ENCODE measurements at regions not wholly inside any gene's neighbourhood (a gene's known extent, or its start where the extent isn't known, plus 50 kb on each side); places are given as distances from the start of the nearest gene placed in this dataset.

DNA sequence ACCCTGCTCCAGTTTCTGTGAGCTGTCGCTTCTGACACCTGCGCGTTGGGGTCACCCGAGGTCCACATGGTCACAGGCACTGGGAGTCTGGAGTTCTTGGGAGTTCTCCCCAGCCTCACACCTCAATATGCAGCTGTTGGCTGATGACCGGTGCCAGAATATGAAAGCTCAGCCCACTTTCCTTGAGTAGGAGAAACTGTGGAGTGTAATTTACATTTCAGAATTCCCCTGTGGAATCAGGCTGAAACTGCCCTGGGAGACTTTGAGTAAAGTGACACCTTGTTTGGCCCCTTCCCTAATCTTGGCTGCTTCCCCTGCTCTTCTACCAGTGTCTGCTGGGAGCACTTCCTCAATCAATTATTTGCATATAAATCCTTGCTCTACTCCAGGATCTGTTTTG, 255.9 kb downstream of the NFKBIZ start:
- ChIA-PET POLR2A (no interaction called here), CTCF (no interaction called here)
- H3K9me3 Mint-ChIP-seq (ENCODE audit: insufficient read depth): peaks cover 2% of the 10 kb centered on the region
- H3K27me3 Mint-ChIP-seq: no peaks in the 10 kb centered on the region
- Histone ChIP-seq H3K4me3 (ENCODE audit: control extremely low read depth in 1 of 5, extremely low read depth in 1 of 5, insufficient read depth in 1 of 5, low read depth in 2 of 5, low read length in 4 of 5) (no peak overlapping the region), H3K79me2 (ENCODE audit: control insufficient read depth, insufficient read depth, low read length) (no peaks in the 10 kb centered on the region), H4K20me1 (ENCODE audit: control insufficient read depth, insufficient read depth, low read length, poor library complexity, severe bottlenecking) (no peaks in the 10 kb centered on the region), H2AFZ (ENCODE audit: insufficient read depth, low read depth, low read length, poor library complexity, severe bottlenecking) (no peak overlapping the region), H3K27me3 (replicated peaks in 1 of 4; ENCODE audit: control extremely low read depth in 1 of 4, control insufficient read depth in 3 of 4, insufficient read depth in 4 of 4, low read length in 3 of 4) (no peaks in the 10 kb centered on the region), H3K4me2 (replicated peaks; ENCODE audit: low read depth, low read length, poor library complexity, severe bottlenecking) (no peak overlapping the region), H3K36me3 (replicated peaks in 1 of 2; ENCODE audit: control extremely low read depth in 1 of 2, control insufficient read depth in 1 of 2, extremely low read depth in 1 of 2, insufficient read depth in 2 of 2, low read length in 1 of 2) (no peaks in the 10 kb centered on the region), H3K27ac (ENCODE audit: low read length in 2 of 2) (no peak overlapping the region), H3K4me1 (ENCODE audit: control insufficient read depth in 2 of 2, insufficient read depth in 2 of 2, low read length in 2 of 2) (no peaks in the 10 kb centered on the region), H3K9me3 (ENCODE audit: control extremely low read depth in 1 of 3, control insufficient read depth in 2 of 3, insufficient read depth in 1 of 3, low read length in 2 of 3) (peaks cover 0 to 12% (median 1%) of the 10 kb centered on the region in 3 donors), H3K9ac (ENCODE audit: low read length) (no peak overlapping the region)
- H3K27ac Mint-ChIP-seq: no peak overlapping the region
- H3K4me3 Mint-ChIP-seq: no peak overlapping the region
- DNase-seq (no peak), ATAC-seq (ENCODE audit: low read depth) (no peak)
- H3K4me1 Mint-ChIP-seq: no peaks in the 10 kb centered on the region
- 100% methylated on average over 2 of the region's 5 CpGs for WGBS (ENCODE audit: insufficient coverage)
- TF ChIP-seq EZH2 (IDR thresholded peaks at IDR 0.05; ENCODE audit: borderline replicate concordance, insufficient read depth, low read depth, low read length, poor library complexity, severe bottlenecking): no peak
- TF ChIP-seq, protein P1, sequence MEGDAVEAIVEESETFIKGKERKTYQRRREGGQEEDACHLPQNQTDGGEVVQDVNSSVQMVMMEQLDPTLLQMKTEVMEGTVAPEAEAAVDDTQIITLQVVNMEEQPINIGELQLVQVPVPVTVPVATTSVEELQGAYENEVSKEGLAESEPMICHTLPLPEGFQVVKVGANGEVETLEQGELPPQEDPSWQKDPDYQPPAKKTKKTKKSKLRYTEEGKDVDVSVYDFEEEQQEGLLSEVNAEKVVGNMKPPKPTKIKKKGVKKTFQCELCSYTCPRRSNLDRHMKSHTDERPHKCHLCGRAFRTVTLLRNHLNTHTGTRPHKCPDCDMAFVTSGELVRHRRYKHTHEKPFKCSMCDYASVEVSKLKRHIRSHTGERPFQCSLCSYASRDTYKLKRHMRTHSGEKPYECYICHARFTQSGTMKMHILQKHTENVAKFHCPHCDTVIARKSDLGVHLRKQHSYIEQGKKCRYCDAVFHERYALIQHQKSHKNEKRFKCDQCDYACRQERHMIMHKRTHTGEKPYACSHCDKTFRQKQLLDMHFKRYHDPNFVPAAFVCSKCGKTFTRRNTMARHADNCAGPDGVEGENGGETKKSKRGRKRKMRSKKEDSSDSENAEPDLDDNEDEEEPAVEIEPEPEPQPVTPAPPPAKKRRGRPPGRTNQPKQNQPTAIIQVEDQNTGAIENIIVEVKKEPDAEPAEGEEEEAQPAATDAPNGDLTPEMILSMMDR (IDR thresholded peaks at IDR 0.05): no peak
- intact Hi-C loops (cut with micrococcal nuclease): no loop called here

DNA sequence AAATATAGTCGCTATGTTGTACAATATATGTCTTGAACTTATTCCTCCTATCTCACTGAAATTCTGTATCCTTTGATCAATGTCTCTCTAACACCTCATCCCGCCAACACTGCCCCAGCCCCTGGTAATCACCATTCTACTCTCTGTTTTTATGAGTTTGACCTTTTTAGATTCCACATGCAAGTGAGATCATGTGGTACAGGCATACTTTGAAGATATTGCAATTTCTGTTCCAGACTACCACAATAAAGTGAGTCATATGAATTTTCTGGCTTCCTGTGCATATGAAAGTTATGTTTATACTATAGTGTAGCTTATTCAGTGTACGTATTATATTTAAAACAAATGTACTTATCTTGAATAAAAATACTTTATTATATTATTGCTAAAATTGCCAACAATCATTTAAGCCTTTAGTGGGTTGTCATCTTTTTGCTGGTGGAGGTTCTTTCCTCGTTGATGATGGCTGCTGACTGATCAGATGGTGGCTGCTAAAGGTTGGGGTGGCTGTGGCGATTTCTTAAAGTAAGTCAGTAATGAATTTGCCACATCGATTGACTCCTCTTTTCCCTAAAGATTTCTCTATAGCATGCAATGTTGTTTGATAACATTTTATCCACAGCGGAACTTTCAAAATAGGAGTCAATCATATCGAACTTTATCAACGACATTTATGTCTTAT, 257.2 kb downstream of the NFKBIZ start:
- no peaks in the 10 kb centered on the region for H3K27me3 Mint-ChIP-seq
- no peaks in the 10 kb centered on the region for H3K4me1 Mint-ChIP-seq
- Histone ChIP-seq H4K20me1 (ENCODE audit: control insufficient read depth, insufficient read depth, low read length, poor library complexity, severe bottlenecking) (no peaks in the 10 kb centered on the region), H3K4me2 (replicated peaks; ENCODE audit: low read depth, low read length, poor library complexity, severe bottlenecking) (no peak overlapping the region), H3K4me3 (ENCODE audit: control extremely low read depth in 1 of 5, extremely low read depth in 1 of 5, insufficient read depth in 1 of 5, low read depth in 2 of 5, low read length in 4 of 5) (no peak overlapping the region), H3K36me3 (replicated peaks in 1 of 2; ENCODE audit: control extremely low read depth in 1 of 2, control insufficient read depth in 1 of 2, extremely low read depth in 1 of 2, insufficient read depth in 2 of 2, low read length in 1 of 2) (no peaks in the 10 kb centered on the region), H3K79me2 (ENCODE audit: control insufficient read depth, insufficient read depth, low read length) (no peaks in the 10 kb centered on the region), H2AFZ (ENCODE audit: insufficient read depth, low read depth, low read length, poor library complexity, severe bottlenecking) (no peak overlapping the region), H3K4me1 (ENCODE audit: control insufficient read depth in 2 of 2, insufficient read depth in 2 of 2, low read length in 2 of 2) (no peaks in the 10 kb centered on the region), H3K9me3 (ENCODE audit: control extremely low read depth in 1 of 3, control insufficient read depth in 2 of 3, insufficient read depth in 1 of 3, low read length in 2 of 3) (peaks cover 0 to 12% (median 1%) of the 10 kb centered on the region in 3 donors), H3K27me3 (replicated peaks in 1 of 4; ENCODE audit: control extremely low read depth in 1 of 4, control insufficient read depth in 3 of 4, insufficient read depth in 4 of 4, low read length in 3 of 4) (no peaks in the 10 kb centered on the region), H3K27ac (ENCODE audit: low read length in 2 of 2) (no peak overlapping the region), H3K9ac (ENCODE audit: low read length) (no peak overlapping the region)
- no peak overlapping the region for H3K27ac Mint-ChIP-seq
- ChIA-PET POLR2A (no interaction called here), CTCF (no interaction called here)
- H3K9me3 Mint-ChIP-seq (ENCODE audit: insufficient read depth): peaks cover 2% of the 10 kb centered on the region
- no peak overlapping the region for H3K4me3 Mint-ChIP-seq
- no peak for ATAC-seq (ENCODE audit: low read depth)
- 100% methylated on average over 1 of the region's 9 CpGs for WGBS (ENCODE audit: insufficient coverage)
- no peak for DNase-seq
- TF ChIP-seq, protein P1 (IDR thresholded peaks at IDR 0.05): no peak
- TF ChIP-seq EZH2 (IDR thresholded peaks at IDR 0.05; ENCODE audit: borderline replicate concordance, insufficient read depth, low read depth, low read length, poor library complexity, severe bottlenecking): no peak
- intact Hi-C loops (cut with micrococcal nuclease): no loop called here

Data from B cell (primary cell).